ENCODE measurements at regions not wholly inside any gene's neighbourhood (a gene's known extent, or its start where the extent isn't known, plus 50 kb on each side); places are given as distances from the start of the nearest gene placed in this dataset.

GRCh38 chr4:111126340-111126739 is 503.5 kb upstream of the PITX2 start:
- TF ChIP-seq POLR2A (IDR thresholded peaks at IDR 0.05), result no peak
- TF ChIP-seq POLR2AphosphoS5 (IDR thresholded peaks at IDR 0.05), result no peak
- no peak for TF ChIP-seq CTCF (IDR thresholded peaks at IDR 0.05)

Data from suprapubic skin (tissue), 4 donors.